ENCODE measurements at regions not wholly inside any gene's neighbourhood (a gene's known extent, or its start where the extent isn't known, plus 50 kb on each side); places are given as distances from the start of the nearest gene placed in this dataset.

DNA sequence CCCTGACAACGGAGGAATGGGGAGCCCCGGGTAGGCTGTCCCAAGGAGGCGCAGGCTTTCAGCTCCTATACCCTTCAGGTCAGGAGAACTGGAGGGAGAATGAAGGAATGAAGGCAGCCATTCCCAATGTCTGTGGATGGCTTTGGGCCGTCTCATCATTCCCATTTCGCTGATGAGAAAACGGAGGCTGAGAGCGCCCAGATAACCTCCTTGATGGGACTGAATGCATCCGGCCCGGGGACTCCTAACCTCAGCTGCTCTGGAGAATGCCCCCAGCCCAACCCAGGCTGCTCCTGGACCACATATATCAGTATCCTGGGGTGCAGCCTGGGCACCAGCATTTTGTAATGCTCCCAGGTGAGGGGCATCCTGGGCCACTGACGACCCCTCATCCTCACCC lies 52.6 kb upstream of the RNU6ATAC start:
- no peak for TF ChIP-seq POLR2A (IDR thresholded peaks at IDR 0.05; ENCODE audit: low read depth)
- TF ChIP-seq, protein P1, sequence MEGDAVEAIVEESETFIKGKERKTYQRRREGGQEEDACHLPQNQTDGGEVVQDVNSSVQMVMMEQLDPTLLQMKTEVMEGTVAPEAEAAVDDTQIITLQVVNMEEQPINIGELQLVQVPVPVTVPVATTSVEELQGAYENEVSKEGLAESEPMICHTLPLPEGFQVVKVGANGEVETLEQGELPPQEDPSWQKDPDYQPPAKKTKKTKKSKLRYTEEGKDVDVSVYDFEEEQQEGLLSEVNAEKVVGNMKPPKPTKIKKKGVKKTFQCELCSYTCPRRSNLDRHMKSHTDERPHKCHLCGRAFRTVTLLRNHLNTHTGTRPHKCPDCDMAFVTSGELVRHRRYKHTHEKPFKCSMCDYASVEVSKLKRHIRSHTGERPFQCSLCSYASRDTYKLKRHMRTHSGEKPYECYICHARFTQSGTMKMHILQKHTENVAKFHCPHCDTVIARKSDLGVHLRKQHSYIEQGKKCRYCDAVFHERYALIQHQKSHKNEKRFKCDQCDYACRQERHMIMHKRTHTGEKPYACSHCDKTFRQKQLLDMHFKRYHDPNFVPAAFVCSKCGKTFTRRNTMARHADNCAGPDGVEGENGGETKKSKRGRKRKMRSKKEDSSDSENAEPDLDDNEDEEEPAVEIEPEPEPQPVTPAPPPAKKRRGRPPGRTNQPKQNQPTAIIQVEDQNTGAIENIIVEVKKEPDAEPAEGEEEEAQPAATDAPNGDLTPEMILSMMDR (IDR thresholded peaks at IDR 0.05): no peak
- TF ChIP-seq POLR2AphosphoS5 (IDR thresholded peaks at IDR 0.05): no peak
- TF ChIP-seq EP300 (IDR thresholded peaks at IDR 0.05): no peak
